ENCODE measurements at regions not wholly inside any gene's neighbourhood (a gene's known extent, or its start where the extent isn't known, plus 50 kb on each side); places are given as distances from the start of the nearest gene placed in this dataset.

DNA sequence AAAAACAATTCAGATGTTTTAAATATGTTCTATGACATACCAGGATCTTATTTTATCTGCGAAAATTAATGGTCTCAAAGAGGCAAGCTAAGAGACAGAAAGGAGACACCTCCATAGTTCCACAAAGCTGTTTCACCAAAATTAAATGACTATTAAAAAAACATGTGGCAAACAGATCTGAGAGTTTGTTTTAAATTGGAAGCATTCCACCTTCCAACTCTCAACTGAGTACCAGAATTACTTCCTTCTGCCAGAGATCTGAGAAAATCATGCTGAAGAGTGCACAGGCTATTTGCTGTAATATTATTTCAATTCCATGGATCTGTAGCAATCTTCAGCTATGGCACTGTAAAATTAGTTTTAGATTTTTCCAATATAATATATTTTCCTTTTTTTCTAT lies 669.5 kb upstream of the MARCKS start:
- H3K36me3 ChIP-seq (ENCODE audit: control insufficient read depth in 1 of 2, insufficient read depth in 2 of 2, low read length in 2 of 2): no peaks in the 10 kb centered on the region
- no TSS peak for BruUV-seq (replicated peaks)
- CTCF ChIA-PET: no interaction called here
- H3K27ac ChIP-seq (ENCODE audit: low read depth, low read length): no peak overlapping the region
- no peak overlapping the region for H2AFZ ChIP-seq (ENCODE audit: low read depth, low read length, poor library complexity, severe bottlenecking)
- H3K4me1 ChIP-seq (ENCODE audit: control insufficient read depth in 1 of 2, insufficient read depth in 2 of 2, low read length in 2 of 2): peaks cover 0 to 2% of the 10 kb centered on the region in 2 experiments; a peak in 2 of 4 replicates
- H3K9ac ChIP-seq (ENCODE audit: low read length): no peak overlapping the region
- intact Hi-C loops (cut with micrococcal nuclease): no loop called here
- H3K9me2 ChIP-seq (ENCODE audit: insufficient read depth): no peaks in the 10 kb centered on the region
- RAD21 ChIA-PET (ENCODE audit: low non-redundant PET in 1 of 2, low total read pairs in 2 of 2, uncharacterized antibody in 2 of 2, unreplicated experiment in 2 of 2): no interaction called here
- DNase-seq (ENCODE audit: low read depth, low spot score) (no peak), ATAC-seq (no peak)
- H3K4me2 ChIP-seq (ENCODE audit: low read length): no peak overlapping the region
- no peak overlapping the region for H3K4me3 ChIP-seq (replicated peaks in 1 of 2; ENCODE audit: low read depth in 1 of 2, low read length in 2 of 2)
- TF ChIP-seq, protein P1, sequence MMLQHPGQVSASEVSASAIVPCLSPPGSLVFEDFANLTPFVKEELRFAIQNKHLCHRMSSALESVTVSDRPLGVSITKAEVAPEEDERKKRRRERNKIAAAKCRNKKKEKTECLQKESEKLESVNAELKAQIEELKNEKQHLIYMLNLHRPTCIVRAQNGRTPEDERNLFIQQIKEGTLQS (IDR thresholded peaks at IDR 0.05): no peak
- TF ChIP-seq SRF (IDR thresholded peaks at IDR 0.05; ENCODE audit: low read depth) (no peak), SP1 (IDR thresholded peaks at IDR 0.05; ENCODE audit: low read depth) (no peak)
- TF ChIP-seq, protein P2, sequence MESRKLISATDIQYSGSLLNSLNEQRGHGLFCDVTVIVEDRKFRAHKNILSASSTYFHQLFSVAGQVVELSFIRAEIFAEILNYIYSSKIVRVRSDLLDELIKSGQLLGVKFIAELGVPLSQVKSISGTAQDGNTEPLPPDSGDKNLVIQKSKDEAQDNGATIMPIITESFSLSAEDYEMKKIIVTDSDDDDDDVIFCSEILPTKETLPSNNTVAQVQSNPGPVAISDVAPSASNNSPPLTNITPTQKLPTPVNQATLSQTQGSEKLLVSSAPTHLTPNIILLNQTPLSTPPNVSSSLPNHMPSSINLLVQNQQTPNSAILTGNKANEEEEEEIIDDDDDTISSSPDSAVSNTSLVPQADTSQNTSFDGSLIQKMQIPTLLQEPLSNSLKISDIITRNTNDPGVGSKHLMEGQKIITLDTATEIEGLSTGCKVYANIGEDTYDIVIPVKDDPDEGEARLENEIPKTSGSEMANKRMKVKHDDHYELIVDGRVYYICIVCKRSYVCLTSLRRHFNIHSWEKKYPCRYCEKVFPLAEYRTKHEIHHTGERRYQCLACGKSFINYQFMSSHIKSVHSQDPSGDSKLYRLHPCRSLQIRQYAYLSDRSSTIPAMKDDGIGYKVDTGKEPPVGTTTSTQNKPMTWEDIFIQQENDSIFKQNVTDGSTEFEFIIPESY (IDR thresholded peaks at IDR 0.05; ENCODE audit: extremely low read depth, insufficient replicate concordance, low read length): no peak
- no peaks in the 10 kb centered on the region for H3K79me2 ChIP-seq (ENCODE audit: insufficient read depth, low read length)
- no peaks in the 10 kb centered on the region for H3K27me3 ChIP-seq (ENCODE audit: insufficient read depth, low read length)
- POLR2A ChIA-PET: no interaction called here
- no peaks in the 10 kb centered on the region for H4K20me1 ChIP-seq (ENCODE audit: insufficient read depth)
- H3K9me3 ChIP-seq (ENCODE audit: control insufficient read depth in 1 of 2, insufficient read depth in 1 of 2, low read depth in 1 of 2, low read length in 2 of 2): no peaks in the 10 kb centered on the region

DNA sequence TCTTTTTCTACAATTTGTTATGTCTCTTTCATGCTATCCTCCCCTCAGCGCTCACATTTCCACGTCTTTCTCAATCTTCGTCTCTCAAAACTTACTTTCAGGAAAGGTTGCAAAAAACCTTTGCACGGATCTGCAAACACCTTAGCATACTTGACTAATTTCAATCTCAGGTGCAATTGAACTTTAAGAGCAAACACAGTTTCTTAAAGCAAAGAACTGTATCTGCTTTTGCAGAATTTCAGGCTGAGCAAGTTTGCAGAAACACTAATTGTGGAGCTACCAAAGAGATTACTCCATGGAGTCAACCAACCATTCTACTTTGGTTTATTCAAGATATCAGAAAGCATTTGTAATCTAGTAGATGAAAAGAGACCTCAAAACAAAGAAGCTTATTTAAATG lies 668.2 kb upstream of the MARCKS start:
- ChIA-PET CTCF (interaction anchor here (1.4 kb wide), 1 partner anchor 68 kb away, joined by 3 read pairs; no protein-coding TSS in a partner anchor), RAD21 (ENCODE audit: low non-redundant PET in 1 of 2, low total read pairs in 2 of 2, uncharacterized antibody in 2 of 2, unreplicated experiment in 2 of 2) (no interaction called here)
- intact Hi-C loops (cut with micrococcal nuclease): no loop called here

More for the DNA sequence above, 668.2 kb upstream of the MARCKS start:
- H3K27ac ChIP-seq (ENCODE audit: low read depth, low read length): no peak overlapping the region
- H3K4me1 ChIP-seq (ENCODE audit: control insufficient read depth in 1 of 2, insufficient read depth in 2 of 2, low read length in 2 of 2): no peaks in the 10 kb centered on the region
- no peaks in the 10 kb centered on the region for H3K36me3 ChIP-seq (ENCODE audit: control insufficient read depth in 1 of 2, insufficient read depth in 2 of 2, low read length in 2 of 2)
- DNase-seq (ENCODE audit: low read depth, low spot score) (no peak), ATAC-seq (no peak)
- no peak overlapping the region for H3K9ac ChIP-seq (ENCODE audit: low read length)
- no peak overlapping the region for H3K4me3 ChIP-seq (replicated peaks in 1 of 2; ENCODE audit: low read depth in 1 of 2, low read length in 2 of 2)
- POLR2A ChIA-PET: no interaction called here
- no peak overlapping the region for H2AFZ ChIP-seq (ENCODE audit: low read depth, low read length, poor library complexity, severe bottlenecking)
- H3K79me2 ChIP-seq (ENCODE audit: insufficient read depth, low read length): no peaks in the 10 kb centered on the region
- TF ChIP-seq, protein P3, sequence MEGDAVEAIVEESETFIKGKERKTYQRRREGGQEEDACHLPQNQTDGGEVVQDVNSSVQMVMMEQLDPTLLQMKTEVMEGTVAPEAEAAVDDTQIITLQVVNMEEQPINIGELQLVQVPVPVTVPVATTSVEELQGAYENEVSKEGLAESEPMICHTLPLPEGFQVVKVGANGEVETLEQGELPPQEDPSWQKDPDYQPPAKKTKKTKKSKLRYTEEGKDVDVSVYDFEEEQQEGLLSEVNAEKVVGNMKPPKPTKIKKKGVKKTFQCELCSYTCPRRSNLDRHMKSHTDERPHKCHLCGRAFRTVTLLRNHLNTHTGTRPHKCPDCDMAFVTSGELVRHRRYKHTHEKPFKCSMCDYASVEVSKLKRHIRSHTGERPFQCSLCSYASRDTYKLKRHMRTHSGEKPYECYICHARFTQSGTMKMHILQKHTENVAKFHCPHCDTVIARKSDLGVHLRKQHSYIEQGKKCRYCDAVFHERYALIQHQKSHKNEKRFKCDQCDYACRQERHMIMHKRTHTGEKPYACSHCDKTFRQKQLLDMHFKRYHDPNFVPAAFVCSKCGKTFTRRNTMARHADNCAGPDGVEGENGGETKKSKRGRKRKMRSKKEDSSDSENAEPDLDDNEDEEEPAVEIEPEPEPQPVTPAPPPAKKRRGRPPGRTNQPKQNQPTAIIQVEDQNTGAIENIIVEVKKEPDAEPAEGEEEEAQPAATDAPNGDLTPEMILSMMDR (IDR thresholded peaks at IDR 0.05 in 2 of 3, conservative IDR thresholded peaks at IDR 0.05 in 1 of 3; ENCODE audit: borderline replicate concordance in 1 of 3, insufficient read depth in 1 of 3, low read depth in 2 of 3, low read length in 2 of 3): no peak
- TF ChIP-seq, protein P2 (IDR thresholded peaks at IDR 0.05; ENCODE audit: extremely low read depth, insufficient replicate concordance, low read length): no peak
- TF ChIP-seq, protein P1 (IDR thresholded peaks at IDR 0.05): no peak
- no peak for TF ChIP-seq FOSL1 (IDR thresholded peaks at IDR 0.05; ENCODE audit: low read depth)
- H3K27me3 ChIP-seq (ENCODE audit: insufficient read depth, low read length): no peaks in the 10 kb centered on the region
- H3K9me2 ChIP-seq (ENCODE audit: insufficient read depth): no peaks in the 10 kb centered on the region
- no peaks in the 10 kb centered on the region for H3K9me3 ChIP-seq (ENCODE audit: control insufficient read depth in 1 of 2, insufficient read depth in 1 of 2, low read depth in 1 of 2, low read length in 2 of 2)
- no peaks in the 10 kb centered on the region for H4K20me1 ChIP-seq (ENCODE audit: insufficient read depth)
- no TSS peak for BruUV-seq (replicated peaks)
- no peak overlapping the region for H3K4me2 ChIP-seq (ENCODE audit: low read length)
